Upper lobe of left lung (tissue), 6 donors: ENCODE measurements at regions not wholly inside any gene's neighbourhood (a gene's known extent, or its start where the extent isn't known, plus 50 kb on each side); places are given as distances from the start of the nearest gene placed in this dataset.

ENCODE experiments used
- ATAC-seq, 2 donors: fragments of 200-7000 bp; cut with Tn5 transposase; one replicate each; pipeline ENCODE4 v1.9.1; 2022; ENCODE audit warnings: mild to moderate bottlenecking in 2 of 2, moderate library complexity in 2 of 2; ENCODE audit not compliant: low FRiP score in 2 of 2
- DNase-seq, 2 donors: peaks; one replicate each; pipeline ENCODE4 v3.0.0-alpha.2; 2019 to 2020
- H3K27ac ChIP-seq, 4 donors: fragments of 200-600 bp; sonication (generic); one replicate each; pipeline ENCODE4 v1.5.1; 2016 to 2019
- H3K27me3 ChIP-seq, 4 donors: fragments of 200-600 bp; sonication (generic); one replicate each; pipeline ENCODE4 v1.5.1; 2017 to 2019
- H3K36me3 ChIP-seq, 4 donors: fragments of 200-600 bp; sonication (generic); one replicate each; pipeline ENCODE4 v1.5.1; 2016 to 2019
- H3K4me1 ChIP-seq, 4 donors: fragments of 200-600 bp; sonication (generic); one replicate each; pipeline ENCODE4 v1.5.1; 2018 to 2019
- H3K4me3 ChIP-seq, 4 donors: fragments of 200-600 bp; sonication (generic); one replicate each; pipeline ENCODE4 v1.5.1; 2017 to 2019; ENCODE audit warnings: mild to moderate bottlenecking in 2 of 4, moderate library complexity in 1 of 4
- H3K9me3 ChIP-seq, 4 donors: fragments of 200-600 bp; sonication (generic); one replicate each; pipeline ENCODE4 v1.5.1; 2018 to 2019
- EP300 ChIP-seq, 4 donors: sonication (generic); formaldehyde crosslinking; IDR thresholded peaks; one replicate each; pipeline ENCODE4 v1.5.1; 2017; ENCODE audit warnings: antibody characterized with exemption in 4 of 4, control low read depth in 2 of 4
- POLR2A ChIP-seq, 4 donors: fragments of 450-650 bp; IDR thresholded peaks; one replicate each; pipeline ENCODE4 v1.5.1; 2016 to 2017; ENCODE audit warnings: antibody characterized with exemption in 4 of 4, mild to moderate bottlenecking in 2 of 4
- POLR2AphosphoS5 ChIP-seq, 2 donors: sonication (generic); formaldehyde crosslinking; IDR thresholded peaks; one replicate each; pipeline ENCODE4 v1.5.1; 2017; ENCODE audit warnings: antibody characterized with exemption in 2 of 2
- WGBS, 2 donors: methylation state at CpG; one replicate each; pipeline ENCODE4 v1.1.5; 2017 to 2018; 5-methylcytosine and 5-hydroxymethylcytosine counted together
- TF ChIP-seq, protein P1 (sequence below), 6 experiments: fragments of 450-650 bp in 4 of 6; fragments of 200-600 bp in 2 of 6; sonication (generic) in 2 of 6; IDR thresholded peaks; one replicate each; pipeline ENCODE4 v1.5.1; 2016 to 2019; ENCODE audit warnings: antibody characterized with exemption in 6 of 6
- donor health status: DM: no; HTN: no; CAD: no; lungs with moderate emphysema.
- donor health status: DM: no; HTN: yes; CAD: no; lungs with severe emphysema.

DNA sequence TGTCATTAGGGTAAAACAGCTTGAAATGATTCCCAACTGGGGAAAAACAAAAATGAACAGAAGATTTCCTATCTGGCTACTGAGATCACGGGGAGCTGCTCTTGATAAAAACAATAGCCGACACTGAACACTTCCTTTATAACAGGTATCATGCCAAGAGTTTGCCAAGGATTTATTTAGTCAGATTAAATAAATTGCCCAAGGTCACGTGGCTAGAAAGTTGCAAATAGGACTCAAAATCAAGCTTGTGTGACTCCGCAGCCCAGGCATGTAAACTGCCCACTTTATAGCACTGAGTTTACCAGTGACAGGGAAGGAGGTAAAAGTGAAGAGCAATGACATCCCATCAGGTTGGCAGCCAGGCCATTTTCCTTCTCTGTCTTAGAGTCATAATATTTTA lies 120.7 kb upstream of the ZNF618 start:
- 48 to 53% methylated on average over 4 of the region's 4 CpGs for WGBS, 2 donors
- DNase-seq = no peak
- no peak overlapping the region for H3K27ac ChIP-seq
- H3K4me1 ChIP-seq = no peaks in the 10 kb centered on the region
- no peak overlapping the region for H3K4me3 ChIP-seq
- no peaks in the 10 kb centered on the region for H3K27me3 ChIP-seq
- TF ChIP-seq POLR2A (IDR thresholded peaks at IDR 0.05) (no peak), EP300 (IDR thresholded peaks at IDR 0.05) (no peak), POLR2AphosphoS5 (IDR thresholded peaks at IDR 0.05) (no peak)
- TF ChIP-seq, protein P1, sequence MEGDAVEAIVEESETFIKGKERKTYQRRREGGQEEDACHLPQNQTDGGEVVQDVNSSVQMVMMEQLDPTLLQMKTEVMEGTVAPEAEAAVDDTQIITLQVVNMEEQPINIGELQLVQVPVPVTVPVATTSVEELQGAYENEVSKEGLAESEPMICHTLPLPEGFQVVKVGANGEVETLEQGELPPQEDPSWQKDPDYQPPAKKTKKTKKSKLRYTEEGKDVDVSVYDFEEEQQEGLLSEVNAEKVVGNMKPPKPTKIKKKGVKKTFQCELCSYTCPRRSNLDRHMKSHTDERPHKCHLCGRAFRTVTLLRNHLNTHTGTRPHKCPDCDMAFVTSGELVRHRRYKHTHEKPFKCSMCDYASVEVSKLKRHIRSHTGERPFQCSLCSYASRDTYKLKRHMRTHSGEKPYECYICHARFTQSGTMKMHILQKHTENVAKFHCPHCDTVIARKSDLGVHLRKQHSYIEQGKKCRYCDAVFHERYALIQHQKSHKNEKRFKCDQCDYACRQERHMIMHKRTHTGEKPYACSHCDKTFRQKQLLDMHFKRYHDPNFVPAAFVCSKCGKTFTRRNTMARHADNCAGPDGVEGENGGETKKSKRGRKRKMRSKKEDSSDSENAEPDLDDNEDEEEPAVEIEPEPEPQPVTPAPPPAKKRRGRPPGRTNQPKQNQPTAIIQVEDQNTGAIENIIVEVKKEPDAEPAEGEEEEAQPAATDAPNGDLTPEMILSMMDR (IDR thresholded peaks at IDR 0.05) = no peak
- H3K36me3 ChIP-seq = no peaks in the 10 kb centered on the region
- peaks cover 0 to 9% (median 0%) of the 10 kb centered on the region in 4 donors for H3K9me3 ChIP-seq
- ATAC-seq = no peak

DNA sequence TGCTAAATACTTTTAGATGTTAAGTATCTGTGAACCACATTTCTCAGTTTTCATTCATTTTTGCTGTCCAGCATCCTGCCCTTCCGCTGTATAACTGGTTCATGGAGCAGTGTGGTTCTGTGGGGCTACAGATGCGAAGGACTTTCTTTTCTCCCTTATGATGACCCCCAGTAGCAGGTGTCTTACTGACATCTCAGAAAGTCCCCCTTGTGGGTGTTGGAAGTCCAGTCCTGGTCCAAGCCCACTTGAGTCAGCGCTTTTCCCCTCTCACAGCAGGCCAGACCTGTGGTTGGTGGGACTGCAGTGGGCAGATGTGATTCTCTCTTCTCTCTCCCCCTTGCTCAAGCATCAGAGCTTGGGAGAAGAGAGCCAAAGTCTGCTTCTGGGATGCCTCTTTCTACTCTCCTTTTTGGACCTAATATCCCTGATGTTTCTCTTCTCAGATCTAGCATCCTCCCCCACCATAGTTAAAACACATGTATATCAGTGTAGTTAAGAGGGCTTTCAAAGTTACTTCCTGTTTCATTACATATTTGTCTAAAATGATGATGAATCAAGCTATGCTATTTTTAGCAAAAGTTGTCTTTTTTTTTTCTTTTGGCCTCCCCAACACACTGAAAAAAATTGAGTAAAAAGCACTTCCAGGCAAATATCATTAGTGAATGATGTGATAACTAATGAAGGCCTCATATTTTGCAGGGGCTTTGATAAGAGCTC lies 119.5 kb upstream of the ZNF618 start:
- no peak for DNase-seq
- Histone ChIP-seq H3K27me3 (no peaks in the 10 kb centered on the region), H3K4me3 (no peak overlapping the region), H3K27ac (no peak overlapping the region), H3K4me1 (no peaks in the 10 kb centered on the region), H3K9me3 (peaks cover 0 to 9% (median 0%) of the 10 kb centered on the region in 4 donors), H3K36me3 (no peaks in the 10 kb centered on the region)
- 96 to 98% methylated on average over 3 of the region's 3 CpGs for WGBS, 2 donors
- TF ChIP-seq, protein P1 (IDR thresholded peaks at IDR 0.05) = no peak
- TF ChIP-seq EP300 (IDR thresholded peaks at IDR 0.05) (no peak), POLR2A (IDR thresholded peaks at IDR 0.05) (no peak), POLR2AphosphoS5 (IDR thresholded peaks at IDR 0.05) (no peak)
- no peak for ATAC-seq

DNA sequence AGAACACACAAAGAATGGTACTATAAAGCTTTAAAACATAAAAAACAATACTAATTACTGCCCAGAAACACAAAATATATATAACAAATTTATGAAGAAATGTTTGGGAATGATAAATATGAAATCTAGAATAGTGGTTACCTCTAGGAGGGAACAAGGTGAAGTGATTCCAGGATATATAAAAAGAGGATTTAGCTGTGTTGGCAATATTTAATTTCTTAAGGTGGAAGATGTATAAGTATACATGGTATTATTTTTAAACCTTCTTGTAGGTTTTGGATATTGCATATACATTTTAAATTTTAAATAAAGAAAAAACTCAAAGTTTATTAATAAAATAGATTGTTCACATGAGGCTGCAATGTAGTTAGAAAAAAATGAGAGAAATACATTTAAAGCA lies 112.7 kb upstream of the ZNF618 start:
- Histone ChIP-seq H3K27me3 (no peaks in the 10 kb centered on the region), H3K4me1 (no peaks in the 10 kb centered on the region), H3K36me3 (no peaks in the 10 kb centered on the region), H3K4me3 (no peak overlapping the region), H3K9me3 (peaks cover 0 to 9% (median 0%) of the 10 kb centered on the region in 4 donors), H3K27ac (no peak overlapping the region)
- ATAC-seq (no peak), DNase-seq (no peak)
- TF ChIP-seq POLR2A (IDR thresholded peaks at IDR 0.05) (no peak), POLR2AphosphoS5 (IDR thresholded peaks at IDR 0.05) (no peak), EP300 (IDR thresholded peaks at IDR 0.05) (no peak)
- TF ChIP-seq, protein P1 (IDR thresholded peaks at IDR 0.05) = no peak

DNA sequence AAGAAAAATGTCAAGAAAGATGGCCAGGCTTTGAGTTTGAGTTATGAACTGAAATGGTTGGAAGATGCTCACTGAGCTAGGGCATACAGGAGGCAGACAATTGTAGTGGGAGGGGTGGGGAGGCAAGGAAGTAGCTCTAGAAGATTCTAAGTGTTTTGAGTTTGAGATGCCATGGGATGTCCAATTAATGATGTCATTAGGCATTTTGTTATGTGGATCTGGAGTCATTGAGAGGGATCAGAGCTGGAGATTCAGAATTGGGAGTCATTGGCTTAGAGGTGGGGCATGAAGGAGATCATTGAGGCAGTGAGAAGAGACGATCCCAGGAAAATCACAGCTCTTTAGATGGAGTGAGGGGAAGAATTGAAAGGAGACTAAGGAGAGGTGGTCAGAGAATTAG lies 111.5 kb upstream of the ZNF618 start:
- H3K27me3 ChIP-seq = no peaks in the 10 kb centered on the region
- no peak for DNase-seq
- ATAC-seq = no peak
- H3K9me3 ChIP-seq = peaks cover 0 to 9% (median 0%) of the 10 kb centered on the region in 4 donors
- no peak for TF ChIP-seq POLR2AphosphoS5 (IDR thresholded peaks at IDR 0.05)
- TF ChIP-seq POLR2A (IDR thresholded peaks at IDR 0.05) = no peak
- no peak for TF ChIP-seq EP300 (IDR thresholded peaks at IDR 0.05)
- TF ChIP-seq, protein P1 (IDR thresholded peaks at IDR 0.05) = no peak
- H3K4me3 ChIP-seq = no peak overlapping the region
- H3K36me3 ChIP-seq = no peaks in the 10 kb centered on the region
- WGBS, 2 donors = 87% methylated on average over 1 of the region's 1 CpG
- H3K4me1 ChIP-seq = no peaks in the 10 kb centered on the region
- no peak overlapping the region for H3K27ac ChIP-seq

DNA sequence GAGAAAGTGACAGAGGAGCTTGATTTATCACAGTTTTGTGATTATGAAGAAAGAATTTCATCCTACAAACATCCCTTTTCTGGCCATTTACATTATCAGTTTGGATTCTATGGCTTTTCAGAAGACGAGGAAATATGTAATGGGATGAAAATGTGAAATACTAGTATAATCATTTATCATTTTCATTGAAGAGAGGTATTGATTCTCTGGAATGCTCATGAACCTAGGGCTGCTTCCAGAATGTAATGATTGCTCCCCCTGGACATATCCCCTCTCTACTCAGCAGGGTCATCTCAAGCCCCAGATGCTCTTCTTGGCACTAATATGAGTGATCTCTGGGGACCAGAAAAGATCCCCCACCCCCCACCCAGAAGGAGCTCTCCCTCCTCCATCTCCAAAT lies 106.7 kb upstream of the ZNF618 start:
- ATAC-seq (no peak), DNase-seq (no peak)
- Histone ChIP-seq H3K36me3 (no peaks in the 10 kb centered on the region), H3K9me3 (no peaks in the 10 kb centered on the region), H3K27me3 (no peaks in the 10 kb centered on the region), H3K27ac (no peak overlapping the region), H3K4me1 (peaks cover 0 to 3% (median 0%) of the 10 kb centered on the region in 4 donors), H3K4me3 (no peak overlapping the region)
- WGBS, 2 donors = 67 to 71% methylated on average over 1 of the region's 1 CpG
- TF ChIP-seq POLR2AphosphoS5 (IDR thresholded peaks at IDR 0.05) = no peak
- TF ChIP-seq, protein P1 (IDR thresholded peaks at IDR 0.05) = no peak
- TF ChIP-seq POLR2A (IDR thresholded peaks at IDR 0.05) = no peak
- no peak for TF ChIP-seq EP300 (IDR thresholded peaks at IDR 0.05)
